Fibroblast of the conjunctiva (primary cell): ENCODE measurements at regions not wholly inside any gene's neighbourhood (a gene's known extent, or its start where the extent isn't known, plus 50 kb on each side); places are given as distances from the start of the nearest gene placed in this dataset.
"Not testable (repeated sequence)": the region's sequence is repeated elsewhere in the genome, so short reads cannot be mapped to it uniquely, and the experiment has no call there.

Source experiments
- DNase-seq: peaks from one replicate; pipeline ENCODE4 v3.0.0-alpha.2; 2010; ENCODE audit warnings: low read depth

DNA sequence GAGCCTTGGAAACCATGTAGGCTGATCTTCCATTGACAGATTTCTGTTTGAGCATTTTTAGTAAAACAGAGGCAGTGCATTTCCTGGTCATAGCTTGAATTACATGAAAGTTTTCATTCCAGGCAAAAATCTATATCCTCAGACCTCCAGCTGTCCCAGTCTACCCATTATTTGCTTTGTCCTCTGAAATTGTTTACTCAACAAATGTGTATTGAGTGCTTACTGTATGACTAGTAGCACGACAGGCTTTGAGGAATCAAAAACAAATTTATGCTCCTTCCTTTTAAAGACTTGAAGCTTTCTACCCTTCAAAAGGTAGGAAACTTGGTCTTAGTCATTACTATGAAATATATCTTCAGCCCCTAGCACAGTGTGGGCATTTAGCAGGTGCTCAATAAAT lies 307.9 kb upstream of the IGFBP7 start:
- DNase-seq = no peak

DNA sequence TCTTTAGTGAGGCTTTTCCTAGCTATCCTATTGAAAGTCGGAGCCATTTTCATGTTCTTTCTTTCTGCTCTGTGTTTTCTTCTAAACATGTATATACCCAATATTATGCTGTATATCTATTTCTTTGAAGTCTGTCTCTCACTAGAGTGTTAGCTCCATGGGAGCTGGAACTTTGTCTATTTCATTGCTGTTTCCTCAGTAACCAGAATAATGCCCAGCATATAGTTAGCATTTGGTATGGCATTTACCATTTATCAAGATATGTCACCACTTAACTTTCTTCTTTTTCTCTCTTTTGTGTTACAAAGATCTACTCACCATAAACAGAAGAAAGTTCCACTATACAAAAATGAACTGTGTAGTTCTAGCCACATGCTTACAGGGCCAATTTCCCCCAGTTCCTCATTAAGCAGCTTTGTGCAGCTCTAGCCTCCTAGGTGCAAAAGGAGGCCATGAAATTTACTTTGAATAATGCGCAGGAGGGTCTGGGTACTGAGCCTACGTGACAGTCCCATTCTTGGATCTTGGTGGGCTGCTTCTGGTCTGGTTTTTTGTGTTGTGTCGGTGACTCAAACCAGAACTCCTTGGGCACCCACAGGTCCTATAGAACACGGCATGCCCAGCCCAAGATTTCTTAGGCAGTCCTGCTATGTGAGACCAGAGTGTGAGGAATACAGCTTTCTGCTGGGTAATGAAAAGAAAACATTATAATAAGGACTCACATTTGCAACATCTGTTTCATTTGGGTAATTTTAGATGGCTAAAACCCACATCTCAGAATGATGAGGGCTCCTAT lies 302.3 kb upstream of the IGFBP7 start:
- DNase-seq = no peak

DNA sequence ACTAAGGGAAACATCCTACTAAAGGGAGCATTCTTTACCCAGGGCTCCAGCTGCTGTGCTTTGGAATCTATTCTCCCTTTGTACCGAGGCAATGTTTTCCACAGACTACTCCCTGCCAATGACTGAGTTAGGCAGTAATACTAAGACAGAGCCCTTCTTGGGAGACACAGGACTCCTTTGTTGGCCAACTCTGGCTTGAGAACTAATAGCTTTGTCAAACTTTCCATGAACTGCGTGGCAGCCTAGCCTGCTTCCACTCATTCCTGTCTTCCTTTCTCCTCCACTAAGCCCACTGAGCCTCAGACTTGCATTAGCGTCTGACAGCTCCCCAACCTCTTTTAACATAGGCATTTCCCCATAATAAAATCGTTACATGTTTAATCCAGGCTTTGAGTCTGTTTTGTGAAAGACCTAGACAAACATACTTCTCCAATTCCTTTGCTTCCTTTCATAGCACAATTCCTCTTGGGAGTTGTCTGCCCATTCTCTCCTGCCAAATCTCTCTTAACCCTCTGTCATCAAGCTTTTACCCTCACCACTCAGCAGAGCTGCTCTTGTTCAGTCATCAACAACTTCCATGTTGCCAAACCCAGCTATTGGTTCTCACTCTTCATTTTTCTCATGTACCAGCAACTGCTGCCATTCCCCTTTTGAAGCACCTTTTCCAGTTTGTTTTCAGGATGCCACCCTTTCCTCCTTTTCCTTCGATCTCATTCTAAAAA lies 300.3 kb upstream of the IGFBP7 start:
- DNase-seq = no peak

DNA sequence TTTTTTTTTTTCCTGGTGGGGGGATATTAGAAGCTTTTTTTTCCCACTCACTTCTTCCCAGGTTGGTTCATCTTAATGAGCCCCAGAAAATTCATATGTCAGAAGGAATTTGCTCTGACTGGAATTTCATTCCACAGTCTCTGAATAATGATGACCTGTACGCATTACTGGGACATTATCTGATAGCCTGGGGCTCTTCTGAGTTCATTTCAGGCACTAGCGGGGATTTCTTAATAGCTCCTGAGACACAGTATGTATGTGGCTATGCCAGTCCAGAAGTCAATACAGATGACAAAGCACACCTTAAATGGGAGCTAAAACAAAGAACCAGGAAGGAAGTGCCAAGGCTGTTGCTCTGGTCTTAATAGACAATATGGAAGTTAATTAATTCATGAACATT lies 295.2 kb upstream of the IGFBP7 start:
- DNase-seq = no peak

DNA sequence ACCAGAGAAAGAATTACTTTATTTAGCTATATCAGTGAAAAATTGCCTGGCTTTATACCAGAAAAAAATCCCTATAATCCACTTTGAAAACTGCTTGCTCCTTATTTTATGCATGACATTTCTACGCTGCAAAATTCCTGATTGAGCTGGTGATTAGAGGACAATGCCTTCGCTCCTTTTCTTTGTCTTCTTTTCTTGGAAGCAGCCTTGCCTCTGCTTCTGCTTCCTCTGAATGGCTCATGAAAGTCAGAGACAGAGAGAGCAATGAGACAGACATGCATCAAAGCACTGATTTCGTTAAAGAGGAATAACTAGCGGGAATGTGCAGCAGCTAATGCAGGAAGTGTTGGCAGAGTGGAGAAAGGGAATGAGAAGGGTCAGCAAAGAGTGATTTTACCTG lies 294.3 kb upstream of the IGFBP7 start:
- no peak for DNase-seq

DNA sequence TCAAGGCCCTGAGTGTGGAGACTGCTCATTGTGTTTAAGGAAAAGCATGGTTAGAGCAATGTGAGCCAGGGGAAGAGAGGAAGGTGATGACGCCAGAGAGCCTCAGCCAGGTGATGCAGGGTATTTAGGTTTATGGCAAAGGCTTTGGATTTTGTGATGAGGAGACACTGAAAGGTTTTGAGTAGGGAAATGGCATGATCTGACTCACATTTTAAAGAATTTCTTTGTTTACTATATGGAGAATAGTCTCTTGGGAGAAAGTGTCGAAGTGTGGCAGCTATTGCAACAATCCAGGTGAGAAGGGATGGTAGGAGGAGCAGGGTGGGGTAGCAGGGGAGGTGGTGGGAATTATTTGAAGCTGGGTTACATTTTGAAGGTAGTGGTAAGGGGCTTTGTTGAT lies 293.4 kb upstream of the IGFBP7 start:
- DNase-seq = no peak

DNA sequence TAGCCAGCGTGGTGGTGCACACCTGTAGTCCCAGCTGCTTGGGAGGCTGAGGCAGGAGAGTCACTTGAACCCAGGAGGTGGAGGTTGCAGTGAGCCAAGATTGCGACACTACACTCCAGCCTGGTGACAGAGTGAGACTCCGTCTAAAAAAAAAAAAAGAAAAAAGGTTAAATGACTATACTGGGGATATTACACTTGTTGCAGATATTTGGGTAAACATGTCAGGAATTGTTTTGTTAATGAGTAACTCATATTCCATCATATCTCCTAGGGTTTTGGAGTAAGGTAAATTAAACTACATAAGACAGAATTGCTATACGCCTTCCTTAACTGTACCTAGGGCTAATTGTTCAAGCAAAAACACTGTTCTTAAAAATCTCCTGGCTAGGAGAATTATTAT lies 291.4 kb upstream of the IGFBP7 start:
- DNase-seq = no peak

DNA sequence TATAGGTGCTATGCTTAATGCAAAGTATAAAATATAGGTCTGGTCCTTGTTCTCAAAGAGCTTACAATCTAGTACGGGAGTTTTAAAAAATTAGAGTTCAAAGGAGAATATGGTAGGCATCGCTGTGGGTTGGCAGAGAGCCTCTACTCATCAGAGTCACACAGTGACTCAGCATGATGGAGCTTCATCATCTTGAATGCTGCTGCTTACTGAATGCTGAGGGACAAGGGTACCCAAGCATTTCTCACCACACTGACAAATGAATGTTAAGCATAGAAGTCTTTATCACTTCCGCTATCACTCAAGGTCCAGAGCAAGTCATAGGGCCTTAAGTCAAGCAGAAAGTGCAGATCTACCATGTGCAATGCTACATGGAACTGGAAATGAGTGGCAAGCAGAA lies 268.6 kb upstream of the IGFBP7 start:
- no peak for DNase-seq

DNA sequence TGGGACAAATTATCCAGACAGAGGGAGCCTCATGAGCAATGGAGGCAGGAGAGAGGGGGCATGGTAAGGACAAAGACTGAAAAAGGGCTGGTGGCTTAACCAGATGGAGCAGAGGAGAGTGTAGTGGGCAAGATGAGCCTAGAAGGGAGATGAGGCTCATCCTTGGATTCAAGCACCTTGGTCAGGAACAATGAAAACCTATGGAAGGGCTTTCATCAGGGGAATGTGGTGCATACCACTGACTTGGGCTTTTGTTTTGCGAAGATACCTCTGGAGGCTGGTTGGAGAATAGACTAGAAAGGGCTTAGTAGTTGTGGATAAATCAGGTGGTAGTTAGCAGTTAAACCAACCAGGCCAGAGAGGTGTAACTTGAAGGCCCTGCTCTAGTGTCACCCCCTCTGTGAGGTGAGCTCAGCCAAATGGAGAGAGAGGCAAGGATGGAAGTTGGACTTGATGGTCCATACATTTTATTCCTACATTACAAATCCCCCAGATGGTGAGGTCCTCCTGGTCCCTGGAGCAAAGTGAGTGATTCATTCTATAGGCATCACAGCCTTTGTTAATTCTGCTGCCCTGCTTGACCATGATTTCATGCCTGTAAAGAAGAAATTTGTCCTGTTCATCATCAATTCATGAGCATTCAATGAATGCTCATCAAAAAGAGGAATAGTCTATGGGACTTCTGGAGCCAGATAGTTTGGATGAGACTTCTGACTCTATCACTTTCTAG lies 264.8 kb upstream of the IGFBP7 start:
- no peak for DNase-seq

DNA sequence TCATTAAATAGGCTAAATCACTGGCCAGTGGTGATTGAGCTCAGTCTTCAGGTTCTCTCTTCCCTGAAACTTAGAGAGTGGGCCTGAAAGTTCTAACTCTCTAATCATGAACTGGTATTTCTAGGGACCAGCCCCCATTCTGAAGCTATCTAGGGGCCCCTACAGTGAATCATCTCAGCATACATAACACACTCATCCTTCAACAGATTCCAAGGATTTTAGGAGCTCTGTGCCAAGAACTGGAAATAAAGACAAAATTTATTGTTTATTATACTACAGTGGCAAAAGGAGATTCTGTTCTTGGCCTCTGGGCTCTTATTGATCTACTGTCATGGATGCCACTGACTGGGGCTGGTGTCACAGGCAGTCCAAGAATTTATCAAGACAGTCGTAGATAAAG lies 263.8 kb upstream of the IGFBP7 start:
- DNase-seq = no peak

DNA sequence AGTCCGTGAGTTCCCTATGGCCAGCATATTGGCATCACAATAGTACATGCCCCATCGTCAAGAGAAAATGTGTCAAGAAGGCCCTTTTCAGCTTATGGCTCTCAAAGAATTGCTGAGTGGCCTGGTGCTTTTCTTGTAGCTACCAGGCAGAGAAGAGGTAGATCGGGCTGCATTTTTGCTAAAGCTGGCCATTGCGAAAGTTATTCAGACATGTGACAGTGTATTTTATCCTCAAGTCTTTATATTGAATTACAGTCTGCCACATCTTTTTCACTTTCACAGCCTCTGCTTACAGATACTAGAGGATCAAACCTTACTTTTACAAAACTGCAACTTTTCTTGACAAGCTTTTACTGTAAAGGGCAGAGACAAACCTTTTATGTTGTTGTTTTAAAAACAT lies 261.5 kb upstream of the IGFBP7 start:
- DNase-seq = no peak

DNA sequence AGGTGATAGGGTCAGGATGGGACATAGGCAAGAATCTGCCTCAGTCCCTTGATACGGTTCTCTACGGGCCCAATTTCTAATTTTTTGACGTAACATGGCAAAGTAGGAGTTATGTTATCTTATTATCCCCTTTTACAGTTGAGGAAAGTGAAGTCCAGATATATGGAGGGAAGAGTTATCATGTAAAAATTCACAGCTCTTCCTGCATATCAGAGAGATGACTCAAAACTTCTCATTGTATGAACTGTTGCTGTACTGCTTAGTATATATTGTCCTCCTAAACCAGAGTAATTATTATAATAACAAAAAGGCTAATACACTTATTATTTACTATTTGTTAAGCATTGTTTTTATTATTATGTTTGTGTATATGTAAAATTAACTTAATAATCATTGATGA lies 260.5 kb upstream of the IGFBP7 start:
- DNase-seq = no peak

DNA sequence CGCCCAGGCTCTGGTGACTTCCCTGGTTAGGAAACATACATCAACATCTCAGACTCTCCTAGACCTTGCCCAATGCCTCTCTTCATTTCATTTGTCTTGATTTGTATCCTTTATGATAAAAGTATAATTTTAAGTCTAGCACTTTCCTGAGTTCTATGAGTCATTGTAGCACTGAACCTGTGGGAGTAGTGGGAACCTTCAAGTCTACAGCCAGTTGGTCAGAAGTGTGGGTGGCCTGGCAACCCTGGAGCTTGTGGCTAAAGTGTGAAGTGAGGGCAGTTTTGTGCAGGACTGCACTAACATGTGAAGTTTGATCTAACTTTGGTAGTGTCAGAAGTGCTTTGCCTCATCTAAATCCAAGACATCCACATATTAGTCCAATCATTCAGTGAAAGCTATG lies 259.3 kb upstream of the IGFBP7 start:
- no peak for DNase-seq

DNA sequence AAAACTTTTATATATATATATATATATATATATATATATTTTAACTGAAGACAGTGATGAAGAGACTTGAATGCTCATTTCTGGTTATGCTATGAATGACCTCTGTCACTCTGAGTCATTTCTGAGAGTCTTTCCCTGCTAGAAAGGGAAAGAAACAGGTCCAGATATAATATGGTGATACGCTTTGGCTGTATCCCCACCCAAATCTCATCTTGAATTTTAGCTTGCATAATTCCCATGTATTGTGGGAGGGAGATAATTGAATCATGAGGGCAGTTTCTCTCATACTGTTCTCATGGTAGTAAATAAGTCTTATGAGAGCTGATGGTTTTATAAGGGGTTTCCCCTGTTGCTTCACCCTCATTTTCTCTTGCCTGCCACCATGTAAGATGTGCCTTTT lies 254.1 kb upstream of the IGFBP7 start:
- DNase-seq = no peak

DNA sequence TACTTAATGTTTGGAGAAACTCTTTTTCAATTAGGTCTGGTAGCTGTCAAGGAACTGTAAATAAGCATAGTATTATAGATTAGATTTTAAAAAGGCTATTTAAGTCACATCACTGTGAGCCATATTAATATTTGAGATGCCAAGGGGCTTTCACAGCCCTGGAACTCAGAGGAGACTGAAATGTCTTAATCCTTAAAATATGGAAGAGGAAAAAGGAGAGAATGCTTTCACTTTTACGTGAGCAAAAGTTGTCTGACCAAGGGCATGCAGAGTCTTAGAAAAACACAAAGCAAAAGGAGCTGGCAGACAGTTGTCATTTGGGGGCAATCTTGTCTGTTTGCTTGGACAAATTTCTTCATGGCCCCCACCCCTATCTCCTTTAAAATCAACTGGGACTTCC lies 253.2 kb upstream of the IGFBP7 start:
- no peak for DNase-seq

DNA sequence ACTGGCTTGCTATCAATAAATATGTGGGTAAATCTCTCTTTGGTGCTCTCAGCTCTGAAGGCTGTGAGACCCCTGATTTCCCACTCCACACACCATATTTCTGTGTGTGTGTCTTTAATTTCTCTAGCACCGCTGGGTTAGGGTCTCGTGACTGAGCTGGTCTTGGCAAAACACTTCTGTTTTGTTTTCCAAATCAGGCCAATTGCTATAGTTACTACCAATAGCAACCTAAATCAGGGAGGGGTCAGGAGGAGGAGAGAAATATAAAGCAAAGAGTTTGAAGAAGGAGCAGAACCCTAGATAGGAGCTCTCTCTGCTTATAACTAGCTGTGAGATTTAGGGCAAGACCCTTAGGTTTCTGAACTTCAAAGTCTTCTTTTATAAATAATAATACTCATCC lies 250.5 kb upstream of the IGFBP7 start:
- DNase-seq = no peak

DNA sequence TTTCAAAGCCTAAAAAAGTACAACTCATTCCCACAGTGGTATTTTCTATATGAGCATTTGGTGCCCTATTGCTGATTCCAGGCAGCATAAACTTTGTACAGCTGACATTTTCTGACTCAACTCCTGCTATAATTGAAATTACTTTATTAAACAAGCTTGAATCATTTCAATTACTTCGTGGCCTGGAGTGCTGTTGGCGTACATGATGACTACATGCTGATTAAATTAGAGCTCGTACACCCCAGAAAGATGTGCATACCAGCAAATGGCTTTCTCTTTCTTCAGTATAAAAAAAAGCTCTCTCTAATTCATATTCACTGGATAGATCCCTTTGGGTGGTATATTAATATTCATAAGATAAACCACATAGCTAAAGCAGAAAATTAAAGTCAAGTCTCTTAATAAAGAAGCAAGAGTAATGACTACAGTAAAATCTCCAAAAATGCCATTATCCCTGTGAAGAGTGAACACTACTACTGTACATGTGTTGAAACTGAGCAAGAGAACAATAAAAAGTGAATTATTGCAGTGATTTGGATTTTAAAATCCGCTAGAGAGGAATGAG lies 245.0 kb upstream of the IGFBP7 start:
- no peak for DNase-seq

DNA sequence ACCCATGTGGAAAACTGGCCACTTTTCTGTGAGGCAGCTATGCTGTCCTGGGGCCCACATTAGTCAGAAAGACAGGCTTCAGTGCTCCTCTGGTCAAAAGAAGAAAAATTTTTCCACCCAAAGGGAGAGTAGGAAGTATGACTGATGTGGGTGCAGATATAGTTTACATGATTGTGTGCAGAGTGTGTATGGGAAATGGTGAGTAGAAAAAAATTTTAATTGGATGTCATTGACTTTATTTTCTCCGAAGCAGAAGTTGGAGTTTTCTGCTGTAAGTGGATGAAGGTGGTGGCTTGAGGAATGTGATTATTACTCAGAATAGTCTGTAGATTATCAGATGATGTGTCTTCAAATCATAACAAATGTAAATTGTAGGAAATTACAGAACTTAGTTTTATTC lies 241.5 kb upstream of the IGFBP7 start:
- no peak for DNase-seq

DNA sequence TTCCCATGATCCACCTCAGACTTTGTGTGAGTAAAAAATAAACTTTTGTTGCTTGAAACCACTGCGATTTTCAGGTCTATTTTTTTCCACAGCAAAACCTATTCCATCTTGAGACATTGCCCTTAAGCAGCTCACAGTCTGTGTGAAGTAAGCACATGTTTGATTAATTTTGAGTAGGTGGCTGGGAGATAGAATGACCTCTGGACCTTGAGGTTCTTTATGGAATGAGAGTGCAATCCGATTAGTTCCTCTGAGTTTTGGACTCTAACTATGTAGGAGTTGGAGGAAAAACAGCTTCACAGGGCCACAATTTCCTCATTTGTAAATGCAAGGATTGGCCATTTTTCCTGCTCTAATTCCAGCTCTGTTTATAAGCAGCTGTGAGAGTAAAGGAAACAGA lies 234.1 kb upstream of the IGFBP7 start:
- no peak for DNase-seq

DNA sequence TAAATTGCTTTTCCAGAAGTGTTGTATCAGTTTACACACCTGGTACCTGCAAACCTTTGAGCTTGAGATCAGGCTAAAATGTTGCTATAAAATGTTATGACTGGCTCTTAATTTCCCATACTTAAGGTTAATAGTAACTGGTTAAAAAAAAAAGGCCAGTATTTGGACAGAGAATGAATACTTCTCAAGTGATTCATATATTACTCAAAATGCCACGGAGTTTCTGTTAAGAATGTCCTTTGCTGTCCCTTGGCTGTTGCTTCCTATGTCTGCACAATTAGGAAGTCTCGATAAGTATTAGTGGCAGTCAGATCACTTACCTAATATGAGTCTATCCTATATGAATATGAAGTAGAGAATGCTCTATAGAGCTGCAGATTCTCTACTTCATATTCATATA lies 232.2 kb upstream of the IGFBP7 start:
- DNase-seq = no peak

DNA sequence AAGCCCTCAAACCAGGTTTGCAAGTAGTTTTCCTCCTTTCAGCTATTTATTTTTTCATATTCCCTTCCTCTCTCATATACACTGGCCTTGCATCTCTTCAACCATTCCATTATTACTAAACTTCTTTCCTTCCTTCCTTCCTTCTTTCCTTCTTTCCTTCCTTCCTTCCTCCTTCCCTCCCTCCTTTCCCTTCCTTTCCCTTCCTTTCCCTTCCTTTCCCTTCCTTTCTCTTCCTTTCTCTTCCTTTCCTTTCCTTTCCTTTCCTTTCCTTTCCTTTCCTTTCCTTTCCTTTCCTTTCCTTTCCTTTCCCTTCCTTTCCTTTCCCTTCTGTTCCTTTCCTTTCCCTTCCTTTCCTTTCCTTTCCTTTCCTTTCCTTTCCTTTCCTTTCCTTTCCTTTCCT lies 228.7 kb upstream of the IGFBP7 start:
- DNase-seq = not testable (repeated sequence)

DNA sequence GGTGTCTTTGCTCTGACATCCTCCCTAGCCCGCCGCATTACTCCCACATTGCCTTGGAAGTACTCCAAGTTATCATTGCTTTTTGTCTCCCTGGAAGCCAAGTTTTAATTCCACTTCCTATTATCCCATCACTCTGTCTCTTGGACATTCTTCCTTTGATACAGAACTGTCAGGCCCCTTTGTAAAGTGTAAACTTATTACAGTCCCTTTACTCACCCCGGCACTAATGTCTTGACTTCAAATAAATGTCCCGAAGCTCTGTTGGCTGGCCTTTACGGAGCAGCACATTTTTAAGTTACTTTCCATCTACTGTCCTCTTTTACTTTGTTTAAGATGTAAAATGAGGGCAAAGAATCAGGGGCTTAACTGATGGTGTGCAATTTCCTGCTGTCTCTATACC lies 223.5 kb upstream of the IGFBP7 start:
- DNase-seq = no peak

DNA sequence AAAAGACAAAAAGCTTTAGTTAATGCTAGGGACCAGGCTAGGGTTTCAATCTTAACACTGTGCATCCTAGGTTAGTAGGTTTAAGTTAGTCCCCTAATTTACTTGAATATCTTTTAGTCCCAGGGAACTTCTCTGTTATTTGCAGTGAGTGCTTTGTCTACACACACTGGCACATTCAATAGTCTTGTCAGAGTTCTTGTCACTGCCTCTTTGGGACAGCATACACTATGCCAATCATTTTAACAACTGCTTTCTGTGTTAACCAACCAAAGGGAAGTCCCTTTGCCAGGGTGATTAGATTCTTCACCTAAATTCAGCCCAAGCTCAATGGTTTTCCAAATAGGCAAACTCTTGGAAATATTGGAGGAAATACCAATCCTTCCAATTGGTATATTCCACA lies 221.8 kb upstream of the IGFBP7 start:
- no peak for DNase-seq
